Left lung (tissue), 4 donors: ENCODE measurements at regions not wholly inside any gene's neighbourhood (a gene's known extent, or its start where the extent isn't known, plus 50 kb on each side); places are given as distances from the start of the nearest gene placed in this dataset.

Experiments
- ATAC-seq: fragments of 200-7000 bp; cut with Tn5 transposase; one replicate; pipeline ENCODE4 v1.9.1; 2020; ENCODE audit warnings: moderate library complexity
- DNase-seq, 4 donors: peaks; one replicate each; pipeline ENCODE4 v3.0.0-alpha.2; 2013 to 2020
- H3K27ac ChIP-seq, 2 donors: fragments of 200-600 bp; sonication (generic) in 1 of 2; one replicate each; pipeline versions ENCODE4 v1.5.0 to v1.8.0; 2020 to 2021
- H3K27me3 ChIP-seq, 2 donors: fragments of 200-600 bp; sonication (generic) in 1 of 2; one replicate each; pipeline versions ENCODE4 v1.5.0 to v1.8.0; 2020 to 2021
- H3K36me3 ChIP-seq, 2 donors: fragments of 200-600 bp; sonication (generic) in 1 of 2; one replicate each; pipeline versions ENCODE4 v1.5.0 to v1.8.0; 2020 to 2021
- H3K4me1 ChIP-seq, 2 donors: fragments of 200-600 bp; one replicate each; pipeline ENCODE4 v1.8.0; 2021
- H3K4me3 ChIP-seq, 2 donors: fragments of 200-600 bp; sonication (generic) in 1 of 2; one replicate each; pipeline versions ENCODE4 v1.5.0 to v1.8.0; 2020 to 2021; ENCODE audit warnings: mild to moderate bottlenecking in 1 of 2
- H3K9me3 ChIP-seq, 2 donors: fragments of 200-600 bp; sonication (generic) in 1 of 2; one replicate each; pipeline versions ENCODE4 v1.5.0 to v1.8.0; 2020 to 2021
- CTCF ChIP-seq, 2 donors: fragments of 200-600 bp; sonication (generic) in 1 of 2; IDR thresholded peaks; one replicate each; pipeline versions ENCODE4 v1.5.0 to v1.8.0; 2021; ENCODE audit warnings: antibody characterized with exemption in 2 of 2
- intact Hi-C, 2 donors: fragments of 100-400 bp; cut with DNase I; formaldehyde crosslinking; loops; one replicate each; pipeline versions ENCODE4 v1.11.2 to v1.14.2; 2022
- donor health status: DM: no; HTN: yes; CAD: no.
- donor health status: DM: no; HTN: no; CAD: no.

GRCh38 chr1:182238421-182238820 is 153.2 kb downstream of the GLUL start:
- Histone ChIP-seq H3K27me3 (no peaks in the 10 kb centered on the region), H3K27ac (no peak overlapping the region), H3K4me1 (peaks cover 0 to 14% of the 10 kb centered on the region in 2 donors), H3K4me3 (no peak overlapping the region), H3K9me3 (no peaks in the 10 kb centered on the region), H3K36me3 (no peaks in the 10 kb centered on the region)
- ATAC-seq: no peak
- TF ChIP-seq CTCF (IDR thresholded peaks at IDR 0.05): no peak
- no peak for DNase-seq
- intact Hi-C loops: no loop called here

GRCh38 chr1:182237329-182237728 is 154.3 kb downstream of the GLUL start:
- intact Hi-C loops: no loop called here
- Histone ChIP-seq H3K36me3 (no peaks in the 10 kb centered on the region), H3K27ac (no peak overlapping the region), H3K9me3 (no peaks in the 10 kb centered on the region), H3K4me1 (peaks cover 0 to 14% of the 10 kb centered on the region in 2 donors), H3K27me3 (no peaks in the 10 kb centered on the region), H3K4me3 (no peak overlapping the region)
- no peak for TF ChIP-seq CTCF (IDR thresholded peaks at IDR 0.05)
- no peak for ATAC-seq
- DNase-seq: no peak

GRCh38 chr1:182236651-182237077 is 154.9 kb downstream of the GLUL start:
- Histone ChIP-seq H3K27ac (no peak overlapping the region), H3K4me3 (no peak overlapping the region), H3K4me1 (peaks cover 0 to 14% of the 10 kb centered on the region in 2 donors), H3K36me3 (no peaks in the 10 kb centered on the region), H3K27me3 (no peaks in the 10 kb centered on the region), H3K9me3 (no peaks in the 10 kb centered on the region)
- ATAC-seq: no peak
- no peak for DNase-seq
- TF ChIP-seq CTCF (IDR thresholded peaks at IDR 0.05): no peak
- intact Hi-C loops: no loop called here

GRCh38 chr1:182235952-182236650 is 155.5 kb downstream of the GLUL start:
- H3K4me3 ChIP-seq: no peak overlapping the region
- no peaks in the 10 kb centered on the region for H3K36me3 ChIP-seq
- H3K27me3 ChIP-seq: no peaks in the 10 kb centered on the region
- no peak for TF ChIP-seq CTCF (IDR thresholded peaks at IDR 0.05)
- peak; percentile 95 for ATAC-seq
- H3K4me1 ChIP-seq: peaks cover 0 to 14% of the 10 kb centered on the region in 2 donors
- peak overlapping the region in 1 of 2 donors; percentile 51 for H3K27ac ChIP-seq
- DNase-seq: peak in 2 of 4 donors; percentile 53 to 60
- no peaks in the 10 kb centered on the region for H3K9me3 ChIP-seq
- intact Hi-C loops: no loop called here

GRCh38 chr1:182235604-182235951 is 156.0 kb downstream of the GLUL start:
- Histone ChIP-seq H3K27me3 (no peaks in the 10 kb centered on the region), H3K4me3 (no peak overlapping the region), H3K9me3 (no peaks in the 10 kb centered on the region), H3K4me1 (peaks cover 0 to 14% of the 10 kb centered on the region in 2 donors), H3K36me3 (no peaks in the 10 kb centered on the region), H3K27ac (peak overlapping the region in 1 of 2 donors; percentile 51)
- TF ChIP-seq CTCF (IDR thresholded peaks at IDR 0.05): no peak
- no peak for DNase-seq
- intact Hi-C loops: no loop called here
- ATAC-seq: peak; percentile 7
